H1 (cell line): ENCODE measurements at regions not wholly inside any gene's neighbourhood (a gene's known extent, or its start where the extent isn't known, plus 50 kb on each side); places are given as distances from the start of the nearest gene placed in this dataset.

Source experiments
- CTCF ChIA-PET: fragments of 300-600 bp; sonication (Branson Sonifier 250); formaldehyde crosslinking; loops from one replicate; lab custom pipeline; 2021; ENCODE audit not compliant: partially characterized antibody; lab: Charles Lee
- POLR2A ChIA-PET: fragments of 300-600 bp; sonication (Branson Sonifier 250); formaldehyde crosslinking; loops from one replicate; lab custom pipeline; 2021; ENCODE audit warnings: inconsistent platforms; ENCODE audit not compliant: partially characterized antibody; lab: Charles Lee
- DNase-seq, 2 experiments: peaks; one replicate each; pipeline versions ENCODE4 v3.0.0 to v3.0.0-alpha.2; 2010 to 2022; ENCODE audit warnings: low spot score in 2 of 2, low read depth in 1 of 2, mixed read lengths in 1 of 2
- FAIRE-seq: peaks from 2 replicates; lab custom pipeline; 2011; peaks lifted over from hg19 to GRCh38; lab: Jason Lieb, UNC
- H2AFZ ChIP-seq: 2 replicates; pipeline ENCODE4 v1.8.1; 2012; ENCODE audit warnings: low read length, inconsistent platforms
- H2AK5ac ChIP-seq: 2 replicates; pipeline ENCODE4 v1.6.1; 2013; ENCODE audit warnings: low read depth, low read length
- H2BK120ac ChIP-seq: replicated peaks from 2 replicates; pipeline ENCODE3; 2013; ENCODE audit warnings: low read depth, low read length, inconsistent platforms
- H2BK12ac ChIP-seq: 2 replicates; pipeline ENCODE4 v1.6.1; 2013; ENCODE audit warnings: low read depth, low read length
- H2BK15ac ChIP-seq: 2 replicates; pipeline ENCODE4 v1.6.1; 2013; ENCODE audit warnings: low read length
- H2BK20ac ChIP-seq: 2 replicates; pipeline ENCODE4 v1.6.1; 2013; ENCODE audit warnings: low read length
- H2BK5ac ChIP-seq: 2 replicates; pipeline ENCODE4 v1.6.1; 2013; ENCODE audit warnings: low read depth, low read length
- H3K14ac ChIP-seq: 2 replicates; pipeline ENCODE4 v1.6.1; 2013; ENCODE audit warnings: inconsistent platforms; ENCODE audit not compliant: insufficient read length
- H3K18ac ChIP-seq: 2 replicates; pipeline ENCODE4 v1.6.1; 2013; ENCODE audit warnings: low read length; ENCODE audit errors: extremely low read depth
- H3K23ac ChIP-seq: 2 replicates; pipeline ENCODE4 v1.6.1; 2013; ENCODE audit warnings: inconsistent platforms; ENCODE audit not compliant: insufficient read length
- H3K23me2 ChIP-seq: 2 replicates; pipeline ENCODE4 v1.6.1; 2013; ENCODE audit warnings: low read depth, low read length
- H3K27ac ChIP-seq: 2 replicates; pipeline ENCODE4 v1.6.1; 2011; ENCODE audit warnings: low read depth, low read length, inconsistent platforms
- H3K27me3 ChIP-seq, 4 experiments: replicated peaks in 1 of 4; 1 replicate in 1 of 4; 2 replicates in 3 of 4; pipeline versions ENCODE4 v1.6.1 to v1.8.1; 2011 to 2013; ENCODE audit warnings: low read length in 3 of 4, mild to moderate bottlenecking in 3 of 4, inconsistent platforms in 2 of 4, mixed read lengths in 2 of 4, moderate library complexity in 1 of 4; ENCODE audit not compliant: control insufficient read depth in 3 of 4, insufficient read depth in 3 of 4; ENCODE audit errors: extremely low read depth in 1 of 4
- H3K36me3 ChIP-seq, 4 experiments: 2 replicates each; pipeline versions ENCODE4 v1.6.1 to v1.8.1; 2011 to 2013; ENCODE audit warnings: mild to moderate bottlenecking in 4 of 4, low read length in 3 of 4, moderate library complexity in 2 of 4, control low read depth in 1 of 4, inconsistent platforms in 1 of 4; ENCODE audit not compliant: insufficient read depth in 4 of 4, control insufficient read depth in 2 of 4
- H3K4ac ChIP-seq: replicated peaks from 2 replicates; pipeline ENCODE3; 2013; ENCODE audit warnings: low read length, low read depth, mixed read lengths, inconsistent platforms; ENCODE audit not compliant: insufficient read length
- H3K4me1 ChIP-seq, 4 experiments: replicated peaks in 1 of 4; 1 replicate in 1 of 4; 2 replicates in 3 of 4; pipeline versions ENCODE4 v1.6.1 to v1.8.1; 2011 to 2013; ENCODE audit warnings: low read length in 3 of 4, inconsistent platforms in 2 of 4, mixed read lengths in 1 of 4; ENCODE audit not compliant: insufficient read depth in 4 of 4, control insufficient read depth in 3 of 4
- H3K4me2 ChIP-seq, 2 experiments: 2 replicates each; pipeline versions ENCODE4 v1.6.1 to v1.8.1; 2011 to 2013; ENCODE audit warnings: low read depth in 2 of 2, low read length in 2 of 2, control low read depth in 1 of 2, inconsistent platforms in 1 of 2, mild to moderate bottlenecking in 1 of 2; ENCODE audit not compliant: insufficient read depth in 1 of 2
- H3K4me3 ChIP-seq, 4 experiments: fragments of 200-600, 300-600 bp in 1 of 4; sonication (generic), shearing (Covaris generic), sonication (Bioruptor Twin) in 1 of 4; 2 replicates each; pipeline versions ENCODE4 v1.5.1 to v1.8.1; 2011 to 2016; ENCODE audit warnings: low read length in 4 of 4, low read depth in 3 of 4, control low read depth in 2 of 4, inconsistent platforms in 2 of 4, mild to moderate bottlenecking in 2 of 4, mixed read lengths in 1 of 4, moderate library complexity in 1 of 4; ENCODE audit not compliant: insufficient read depth in 2 of 4; ENCODE audit errors: extremely low read depth in 1 of 4
- H3K56ac ChIP-seq: replicated peaks from 2 replicates; pipeline ENCODE3; 2013; ENCODE audit warnings: low read depth, mild to moderate bottlenecking, mixed read lengths, low read length, inconsistent platforms; ENCODE audit not compliant: insufficient read length
- H3K79me1 ChIP-seq: 2 replicates; pipeline ENCODE4 v1.6.1; 2013; ENCODE audit warnings: low read depth, low read length, control low read depth
- H3K79me2 ChIP-seq, 2 experiments: 2 replicates each; pipeline versions ENCODE4 v1.6.1 to v1.8.1; 2012 to 2013; ENCODE audit warnings: low read length in 2 of 2, mild to moderate bottlenecking in 2 of 2, inconsistent platforms in 1 of 2; ENCODE audit not compliant: insufficient read depth in 2 of 2, control insufficient read depth in 1 of 2
- H3K9ac ChIP-seq, 4 experiments: replicated peaks in 1 of 4; 1 replicate in 1 of 4; 2 replicates in 3 of 4; pipeline versions ENCODE4 v1.6.1 to v1.8.1; 2011 to 2013; ENCODE audit warnings: low read depth in 3 of 4, low read length in 3 of 4, control low read depth in 2 of 4, mild to moderate bottlenecking in 2 of 4, moderate library complexity in 2 of 4, inconsistent platforms in 1 of 4; ENCODE audit errors: extremely low read depth in 1 of 4
- H3K9me3 ChIP-seq, 2 experiments: 2 replicates each; pipeline versions ENCODE4 v1.6.1 to v1.8.1; 2012 to 2013; ENCODE audit warnings: mild to moderate bottlenecking in 2 of 2, moderate library complexity in 2 of 2, control low read depth in 1 of 2, inconsistent platforms in 1 of 2, low read depth in 1 of 2, low read length in 1 of 2, mixed read lengths in 1 of 2; ENCODE audit not compliant: insufficient read depth in 2 of 2
- H4K20me1 ChIP-seq, 2 experiments: replicated peaks in 1 of 2; 2 replicates each; pipeline versions ENCODE3 to v1.8.1; 2011 to 2013; ENCODE audit warnings: inconsistent platforms in 2 of 2, low read length in 2 of 2, mild to moderate bottlenecking in 1 of 2; ENCODE audit not compliant: insufficient read depth in 2 of 2, control insufficient read depth in 1 of 2
- H4K5ac ChIP-seq: 2 replicates; pipeline ENCODE4 v1.6.1; 2013; ENCODE audit warnings: low read length, low read depth, mixed read lengths, inconsistent platforms; ENCODE audit not compliant: insufficient read length
- H4K8ac ChIP-seq: 2 replicates; pipeline ENCODE4 v1.8.0; 2013; ENCODE audit warnings: mild to moderate bottlenecking, moderate library complexity, low read length, inconsistent platforms; ENCODE audit not compliant: insufficient read depth; ENCODE audit errors: extremely low read depth
- H4K91ac ChIP-seq: replicated peaks from 2 replicates; pipeline ENCODE3; 2013; ENCODE audit warnings: low read length, mixed read lengths, inconsistent platforms; ENCODE audit not compliant: insufficient read length
- CEBPB ChIP-seq: IDR thresholded peaks from 2 replicates; pipeline ENCODE4 v1.6.1; 2012; ENCODE audit warnings: low read depth, low read length
- MAFK ChIP-seq: IDR thresholded peaks from 2 replicates; pipeline ENCODE4 v1.6.1; 2012; ENCODE audit warnings: low read depth, mild to moderate bottlenecking, improper control_type of control experiment, low read length
- RXRA ChIP-seq: IDR thresholded peaks from 2 replicates; pipeline ENCODE4 v1.6.1; 2011; ENCODE audit warnings: low read depth, mild to moderate bottlenecking, low read length, moderate library complexity; ENCODE audit not compliant: insufficient read depth

DNA sequence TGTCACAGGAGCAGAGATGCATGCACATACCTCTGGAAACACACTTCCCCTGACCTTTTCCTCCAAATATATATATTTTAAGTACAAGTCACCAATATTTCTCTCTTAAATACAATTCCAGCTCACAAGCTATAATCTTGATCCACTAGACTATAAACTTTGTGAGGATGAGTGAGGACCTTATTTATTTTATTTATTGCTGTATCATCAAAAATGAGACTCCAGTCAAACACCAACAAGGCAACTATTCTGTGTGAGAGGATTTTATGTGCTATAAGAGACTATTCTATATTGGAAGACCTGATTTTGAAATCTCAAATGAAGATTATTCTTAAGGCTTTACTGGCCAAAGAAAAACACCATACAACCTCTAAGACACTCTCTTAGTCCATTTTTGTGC is 1352.2 kb downstream of the SUCLG1 start:
- H2AFZ ChIP-seq = no peak overlapping the region
- no peaks in the 10 kb centered on the region for H4K20me1 ChIP-seq
- TF ChIP-seq MAFK (peak; percentile 67; the same call in 1 of the 2 replicates), CEBPB (no peak), RXRA (no peak)
- H3K4me2 ChIP-seq = no peak overlapping the region
- peaks cover 6 to 9% of the 10 kb centered on the region in 2 experiments; a peak in 2 of 4 replicates for H3K9me3 ChIP-seq
- H3K56ac ChIP-seq = no peak overlapping the region
- no peak overlapping the region for H3K14ac ChIP-seq
- DNase-seq (no peak), FAIRE-seq (no peak)
- H3K23ac ChIP-seq = no peak overlapping the region
- no peaks in the 10 kb centered on the region for H3K23me2 ChIP-seq
- H4K91ac ChIP-seq = no peak overlapping the region
- H3K36me3 ChIP-seq = no peaks in the 10 kb centered on the region; a peak in 1 of 8 replicates
- no peak overlapping the region for H3K27ac ChIP-seq
- H2BK120ac ChIP-seq = no peak overlapping the region
- H4K5ac ChIP-seq = no peak overlapping the region
- no peaks in the 10 kb centered on the region for H3K79me1 ChIP-seq
- no peaks in the 10 kb centered on the region for H3K27me3 ChIP-seq
- no peak overlapping the region for H2BK5ac ChIP-seq
- ChIA-PET POLR2A (no interaction called here), CTCF (no interaction called here)
- H3K18ac ChIP-seq = no peak overlapping the region
- H4K8ac ChIP-seq = no peak overlapping the region
- no peak overlapping the region for H2BK12ac ChIP-seq
- no peak overlapping the region for H3K4me3 ChIP-seq
- no peak overlapping the region for H3K9ac ChIP-seq
- H3K4me1 ChIP-seq = peaks cover 0 to 4% (median 0%) of the 10 kb centered on the region in 4 experiments; a peak in 1 of 7 replicates
- H3K4ac ChIP-seq = no peak overlapping the region
- no peak overlapping the region for H2AK5ac ChIP-seq
- no peak overlapping the region for H2BK20ac ChIP-seq
- H3K79me2 ChIP-seq = no peaks in the 10 kb centered on the region
- no peak overlapping the region for H2BK15ac ChIP-seq
